Gastrocnemius medialis (tissue), 4 donors: ENCODE measurements at regions not wholly inside any gene's neighbourhood (a gene's known extent, or its start where the extent isn't known, plus 50 kb on each side); places are given as distances from the start of the nearest gene placed in this dataset.

Source experiments
- ATAC-seq, 2 donors: fragments of 150-250 bp; one replicate each; pipeline ENCODE4 v1.9.1; 2016
- DNase-seq, 2 donors: peaks; one replicate each; pipeline ENCODE4 v3.0.0-alpha.2; 2019
- H3K27ac ChIP-seq, 4 donors: fragments of 200-600 bp; sonication (generic); 1 replicate in 1 of 4; 2 replicates in 3 of 4; pipeline ENCODE4 v1.5.1; 2016 to 2018; ENCODE audit warnings: mild to moderate bottlenecking in 2 of 4, moderate library complexity in 1 of 4
- H3K27me3 ChIP-seq, 3 donors: fragments of 200-600 bp; sonication (generic) in 2 of 3; 1 replicate in 1 of 3; 2 replicates in 2 of 3; pipeline versions ENCODE4 v1.5.1 to v1.6.0; 2016 to 2019; ENCODE audit warnings: mild to moderate bottlenecking in 1 of 3, moderate library complexity in 1 of 3
- H3K36me3 ChIP-seq, 2 donors: fragments of 200-600 bp; sonication (generic) in 1 of 2; one replicate each; pipeline ENCODE4 v1.5.1; 2017 to 2018
- H3K4me1 ChIP-seq, 2 donors: fragments of 200-600 bp; sonication (generic) in 1 of 2; one replicate each; pipeline ENCODE4 v1.5.1; 2016 to 2017; ENCODE audit warnings: mild to moderate bottlenecking in 2 of 2
- H3K4me3 ChIP-seq, 4 donors: fragments of 200-600 bp; sonication (generic) in 3 of 4; 1 replicate in 1 of 4; 2 replicates in 3 of 4; pipeline ENCODE4 v1.5.1; 2016 to 2019; ENCODE audit warnings: mild to moderate bottlenecking in 2 of 4
- H3K9me3 ChIP-seq, 3 donors: fragments of 200-600 bp; sonication (generic) in 2 of 3; 1 replicate in 1 of 3; 2 replicates in 2 of 3; pipeline ENCODE4 v1.5.1; 2016 to 2019
- POLR2A ChIP-seq, 2 donors: fragments of 450-650 bp; IDR thresholded peaks; one replicate each; pipeline ENCODE4 v1.6.1; 2017; ENCODE audit warnings: antibody characterized with exemption in 2 of 2, mild to moderate bottlenecking in 2 of 2, moderate library complexity in 2 of 2
- in situ Hi-C, 4 donors: fragments of 200-750 bp; cut with MboI; loops; one replicate each; pipeline versions ENCODE4 v1.15.0 to v1.8.0; 2017; ENCODE audit warnings: low sequenced_read_pairs in 4 of 4
- intact Hi-C: fragments of 100-400 bp; cut with DNase I; formaldehyde crosslinking; loops from one replicate; pipeline ENCODE4 v1.15.1; 2023; ENCODE audit warnings: low total_unique reads
- TF ChIP-seq, protein P1 (sequence below), 5 experiments: fragments of 450-650 bp in 3 of 5; fragments of 200-600 bp in 2 of 5; sonication (generic) in 2 of 5; IDR thresholded peaks in 4 of 5; conservative IDR thresholded peaks in 1 of 5; 1 replicate in 4 of 5; 2 replicates in 1 of 5; pipeline ENCODE4 v1.5.1; 2016 to 2019; ENCODE audit warnings: antibody characterized with exemption in 5 of 5, mild to moderate bottlenecking in 3 of 5, moderate library complexity in 3 of 5

DNA sequence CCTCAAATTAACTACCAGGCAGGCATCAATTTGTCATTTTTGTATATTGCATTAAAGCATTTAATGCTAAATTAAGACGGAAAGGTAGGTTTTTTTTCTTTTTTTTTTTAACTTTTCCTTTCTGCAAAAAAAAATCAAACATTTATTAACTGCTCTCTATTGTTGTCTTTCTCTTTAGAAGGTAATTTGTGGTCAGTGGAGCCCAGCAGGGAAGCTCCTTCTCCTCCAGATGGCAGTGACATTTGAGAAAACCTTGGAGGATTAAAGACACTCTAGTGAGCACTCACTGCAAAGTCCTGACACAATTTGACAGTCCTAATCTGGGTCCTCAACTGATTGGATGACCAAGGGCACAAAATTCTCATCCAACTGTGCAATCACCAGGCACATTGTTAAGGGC, 102.4 kb downstream of the SLIT2 start:
- DNase-seq = no peak
- intact Hi-C loops = no loop called here
- no peak for TF ChIP-seq POLR2A (IDR thresholded peaks at IDR 0.05)
- TF ChIP-seq, protein P1, sequence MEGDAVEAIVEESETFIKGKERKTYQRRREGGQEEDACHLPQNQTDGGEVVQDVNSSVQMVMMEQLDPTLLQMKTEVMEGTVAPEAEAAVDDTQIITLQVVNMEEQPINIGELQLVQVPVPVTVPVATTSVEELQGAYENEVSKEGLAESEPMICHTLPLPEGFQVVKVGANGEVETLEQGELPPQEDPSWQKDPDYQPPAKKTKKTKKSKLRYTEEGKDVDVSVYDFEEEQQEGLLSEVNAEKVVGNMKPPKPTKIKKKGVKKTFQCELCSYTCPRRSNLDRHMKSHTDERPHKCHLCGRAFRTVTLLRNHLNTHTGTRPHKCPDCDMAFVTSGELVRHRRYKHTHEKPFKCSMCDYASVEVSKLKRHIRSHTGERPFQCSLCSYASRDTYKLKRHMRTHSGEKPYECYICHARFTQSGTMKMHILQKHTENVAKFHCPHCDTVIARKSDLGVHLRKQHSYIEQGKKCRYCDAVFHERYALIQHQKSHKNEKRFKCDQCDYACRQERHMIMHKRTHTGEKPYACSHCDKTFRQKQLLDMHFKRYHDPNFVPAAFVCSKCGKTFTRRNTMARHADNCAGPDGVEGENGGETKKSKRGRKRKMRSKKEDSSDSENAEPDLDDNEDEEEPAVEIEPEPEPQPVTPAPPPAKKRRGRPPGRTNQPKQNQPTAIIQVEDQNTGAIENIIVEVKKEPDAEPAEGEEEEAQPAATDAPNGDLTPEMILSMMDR (IDR thresholded peaks at IDR 0.05 in 4 of 5, conservative IDR thresholded peaks at IDR 0.05 in 1 of 5) = no peak

DNA sequence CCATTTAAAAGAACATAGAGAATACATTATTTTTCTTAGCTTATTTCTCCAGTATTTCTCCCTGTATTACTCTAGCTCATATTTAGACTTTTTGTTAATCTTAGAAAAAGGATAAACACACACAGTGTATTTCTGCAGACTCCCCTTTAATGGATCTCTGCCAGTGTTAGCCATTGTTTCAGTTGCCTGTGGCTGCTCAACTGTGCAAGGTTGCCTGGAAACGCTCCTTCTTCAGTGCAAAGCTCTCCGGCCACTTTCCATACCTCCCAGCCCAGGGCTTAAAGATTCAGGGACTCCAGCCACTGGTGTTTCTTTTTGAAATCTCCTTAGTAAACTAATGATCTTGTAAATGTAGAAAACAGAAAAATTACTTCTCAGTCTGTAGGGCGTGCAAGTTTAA, 104.9 kb downstream of the SLIT2 start:
- H3K4me3 ChIP-seq = no peak overlapping the region
- intact Hi-C loops (no loop called here), in situ Hi-C loops (no loop called here)
- no peaks in the 10 kb centered on the region for H3K4me1 ChIP-seq
- DNase-seq (no peak), ATAC-seq (no peak)
- H3K27me3 ChIP-seq = no peaks in the 10 kb centered on the region
- H3K36me3 ChIP-seq = no peaks in the 10 kb centered on the region
- H3K27ac ChIP-seq = no peak overlapping the region
- no peak for TF ChIP-seq POLR2A (IDR thresholded peaks at IDR 0.05)
- TF ChIP-seq, protein P1 (IDR thresholded peaks at IDR 0.05 in 4 of 5, conservative IDR thresholded peaks at IDR 0.05 in 1 of 5) = no peak
- no peaks in the 10 kb centered on the region for H3K9me3 ChIP-seq

More for the DNA sequence above, 102.4 kb downstream of the SLIT2 start:
- Histone ChIP-seq H3K9me3 (no peaks in the 10 kb centered on the region), H3K27ac (no peak overlapping the region), H3K4me3 (no peak overlapping the region), H3K4me1 (no peaks in the 10 kb centered on the region), H3K27me3 (no peaks in the 10 kb centered on the region), H3K36me3 (no peaks in the 10 kb centered on the region)
- no peak for ATAC-seq
- in situ Hi-C loops = no loop called here

DNA sequence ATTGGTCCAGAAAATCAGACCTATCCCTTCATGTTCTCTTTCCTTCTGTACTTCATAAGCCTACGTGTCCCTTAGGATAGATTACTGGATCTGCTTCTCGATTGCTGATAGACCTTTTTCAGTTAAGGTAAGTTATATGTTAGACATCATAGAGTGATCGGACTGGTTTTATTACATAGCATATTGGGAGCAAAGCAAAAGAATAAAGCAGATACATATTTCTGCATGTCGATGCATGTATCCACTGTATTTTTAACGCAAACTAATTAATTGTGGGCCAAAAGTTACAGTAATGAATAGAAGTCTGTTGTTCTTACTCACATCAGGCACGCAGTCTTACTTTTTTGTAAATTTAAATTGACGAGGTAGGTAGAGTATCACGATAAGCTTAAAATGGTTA, 106.4 kb downstream of the SLIT2 start:
- intact Hi-C loops (no loop called here), in situ Hi-C loops (no loop called here)

DNA sequence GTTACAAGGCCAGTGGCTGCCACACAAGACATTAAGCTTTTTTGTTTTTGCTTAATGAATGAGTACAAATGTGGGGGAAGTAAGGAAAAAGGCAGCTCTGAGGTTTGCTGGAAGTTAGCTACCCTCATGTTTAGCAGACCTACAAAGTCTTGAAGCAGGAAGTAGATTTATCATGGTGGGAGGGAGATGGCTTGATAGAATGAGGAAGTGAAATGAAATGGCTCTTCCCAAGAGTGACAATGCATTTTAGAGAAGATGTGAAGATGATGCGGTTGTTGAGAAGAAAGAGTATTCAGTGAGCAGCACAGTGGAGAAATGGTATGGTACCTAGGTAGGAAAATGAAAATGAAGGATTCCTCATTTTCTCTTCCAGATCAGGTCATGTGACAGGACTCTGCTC, 108.0 kb downstream of the SLIT2 start:
- Histone ChIP-seq H3K4me1 (no peaks in the 10 kb centered on the region), H3K4me3 (no peak overlapping the region), H3K9me3 (no peaks in the 10 kb centered on the region), H3K36me3 (no peaks in the 10 kb centered on the region), H3K27me3 (no peaks in the 10 kb centered on the region), H3K27ac (no peak overlapping the region)
- intact Hi-C loops (no loop called here), in situ Hi-C loops (no loop called here)
- TF ChIP-seq, protein P1 (IDR thresholded peaks at IDR 0.05 in 4 of 5, conservative IDR thresholded peaks at IDR 0.05 in 1 of 5) = no peak
- no peak for TF ChIP-seq POLR2A (IDR thresholded peaks at IDR 0.05)
- ATAC-seq (no peak), DNase-seq (no peak)

More for the DNA sequence above, 106.4 kb downstream of the SLIT2 start:
- Histone ChIP-seq H3K27me3 (no peaks in the 10 kb centered on the region), H3K4me1 (no peaks in the 10 kb centered on the region), H3K27ac (no peak overlapping the region), H3K9me3 (no peaks in the 10 kb centered on the region), H3K36me3 (no peaks in the 10 kb centered on the region), H3K4me3 (no peak overlapping the region)
- DNase-seq = no peak
- no peak for ATAC-seq
- TF ChIP-seq, protein P1 (IDR thresholded peaks at IDR 0.05 in 4 of 5, conservative IDR thresholded peaks at IDR 0.05 in 1 of 5) = no peak
- no peak for TF ChIP-seq POLR2A (IDR thresholded peaks at IDR 0.05)

DNA sequence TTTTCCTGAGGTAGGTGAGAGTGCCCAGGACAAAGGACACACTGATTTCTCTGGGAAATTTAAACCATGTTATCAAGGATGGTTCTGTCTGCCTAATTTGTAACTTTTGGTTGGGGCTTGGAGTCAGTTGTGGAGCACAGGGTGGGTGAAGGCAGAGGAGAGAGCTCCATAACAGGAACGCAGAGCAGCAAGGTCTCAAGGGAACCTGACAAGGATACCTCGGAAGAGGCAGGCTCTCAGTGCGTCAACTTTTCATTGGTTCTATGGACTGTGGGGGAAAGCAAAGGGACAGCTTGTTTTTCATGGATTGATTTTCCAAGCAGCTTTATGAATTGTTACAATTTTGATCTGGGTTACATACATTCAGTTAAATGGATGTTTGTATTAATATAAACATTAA, 110.4 kb downstream of the SLIT2 start:
- no peaks in the 10 kb centered on the region for H3K4me1 ChIP-seq
- no peaks in the 10 kb centered on the region for H3K36me3 ChIP-seq
- no peak for TF ChIP-seq POLR2A (IDR thresholded peaks at IDR 0.05)
- TF ChIP-seq, protein P1 (IDR thresholded peaks at IDR 0.05 in 4 of 5, conservative IDR thresholded peaks at IDR 0.05 in 1 of 5) = no peak
- no peak overlapping the region for H3K4me3 ChIP-seq
- in situ Hi-C loops (no loop called here), intact Hi-C loops (no loop called here)
- no peaks in the 10 kb centered on the region for H3K9me3 ChIP-seq
- H3K27me3 ChIP-seq = no peaks in the 10 kb centered on the region
- no peak overlapping the region for H3K27ac ChIP-seq
- no peak for ATAC-seq
- DNase-seq = no peak
